SK-N-SH (cell line): ENCODE measurements at regions not wholly inside any gene's neighbourhood (a gene's known extent, or its start where the extent isn't known, plus 50 kb on each side); places are given as distances from the start of the nearest gene placed in this dataset.

Experiments used
- CTCF ChIA-PET: fragments of 300-600, 350-600 bp; formaldehyde crosslinking; extraction: SDS; loops from one replicate; lab custom pipeline; 2021; lab: Yijun Ruan, JAX
- POLR2A ChIA-PET: fragments of 350-600 bp; sonication (Branson Sonifier 250); formaldehyde crosslinking; extraction: SDS; loops from one replicate; lab custom pipeline; 2020; ENCODE audit warnings: antibody characterized with exemption, inconsistent platforms; lab: Yijun Ruan, JAX
- DNase-seq: peaks from one replicate; pipeline ENCODE4 v3.0.0; 2012
- H2AFZ ChIP-seq: fragments of 200-600 bp; sonication (generic); 2 replicates; pipeline ENCODE4 v1.8.1; 2016; ENCODE audit warnings: antibody characterized with exemption, mild to moderate bottlenecking, low read depth
- H3F3A ChIP-seq: fragments of 200-600 bp; sonication (generic); replicated peaks from 2 replicates; pipeline ENCODE3; 2016; ENCODE audit warnings: antibody characterized with exemption, mild to moderate bottlenecking; ENCODE audit not compliant: insufficient read depth
- H3K27ac ChIP-seq, 2 experiments: fragments of 200-500 bp in 1 of 2; fragments of 200-600 bp in 1 of 2; sonication (Bioruptor generic) in 1 of 2; sonication (generic), shearing (Covaris generic) in 1 of 2; 2 replicates each; pipeline versions ENCODE4 v1.5.1 to v1.6.1; 2014 to 2016; ENCODE audit warnings: low read depth in 2 of 2, inconsistent platforms in 1 of 2, low read length in 1 of 2, mild to moderate bottlenecking in 1 of 2, mixed read lengths in 1 of 2
- H3K27me3 ChIP-seq: fragments of 200-600 bp; sonication (generic), shearing (Covaris generic); 2 replicates; pipeline ENCODE4 v1.6.1; 2016; ENCODE audit warnings: mixed run types; ENCODE audit not compliant: insufficient read depth
- H3K36me3 ChIP-seq, 2 experiments: fragments of 200-500 bp in 1 of 2; fragments of 200-600 bp in 1 of 2; sonication (Bioruptor generic) in 1 of 2; sonication (generic) in 1 of 2; replicated peaks in 1 of 2; 2 replicates each; pipeline versions ENCODE3 to v1.5.1; 2014 to 2016; ENCODE audit warnings: low read length in 1 of 2, mild to moderate bottlenecking in 1 of 2; ENCODE audit not compliant: insufficient read depth in 2 of 2, control insufficient read depth in 1 of 2
- H3K4me1 ChIP-seq, 2 experiments: fragments of 200-500 bp in 1 of 2; fragments of 200-600 bp in 1 of 2; sonication (Bioruptor generic) in 1 of 2; sonication (generic), shearing (Covaris generic) in 1 of 2; 2 replicates each; pipeline versions ENCODE4 v1.5.1 to v1.6.1; 2014 to 2016; ENCODE audit warnings: low read depth in 1 of 2, low read length in 1 of 2, mixed run types in 1 of 2; ENCODE audit not compliant: insufficient read depth in 2 of 2, control insufficient read depth in 1 of 2
- H3K4me2 ChIP-seq: fragments of 200-600 bp; sonication (generic), shearing (Covaris generic); 2 replicates; pipeline ENCODE4 v1.6.1; 2017; ENCODE audit warnings: mixed run types
- H3K4me3 ChIP-seq, 2 experiments: fragments of 200-500 bp in 1 of 2; fragments of 200-600 bp in 1 of 2; sonication (Bioruptor generic) in 1 of 2; sonication (generic), shearing (Covaris generic) in 1 of 2; 2 replicates each; pipeline versions ENCODE4 v1.5.1 to v1.8.1; 2014 to 2016; ENCODE audit warnings: low read depth in 2 of 2, inconsistent platforms in 1 of 2, low read length in 1 of 2, mild to moderate bottlenecking in 1 of 2, mixed read lengths in 1 of 2, moderate library complexity in 1 of 2
- H3K79me2 ChIP-seq: fragments of 200-600 bp; sonication (generic); 2 replicates; pipeline ENCODE4 v1.8.1; 2017; ENCODE audit warnings: mild to moderate bottlenecking; ENCODE audit not compliant: insufficient read depth
- H3K9ac ChIP-seq: fragments of 200-600 bp; sonication (generic); 2 replicates; pipeline ENCODE4 v1.6.1; 2017; ENCODE audit warnings: mixed run types
- H3K9me2 ChIP-seq: fragments of 200-600 bp; sonication (generic); 2 replicates; pipeline ENCODE4 v1.6.1; 2017; ENCODE audit warnings: mixed run types
- H3K9me3 ChIP-seq: fragments of 200-600 bp; sonication (generic); 2 replicates; pipeline ENCODE4 v1.6.1; 2017; ENCODE audit warnings: mixed run types, mild to moderate bottlenecking, moderate library complexity
- H4K20me1 ChIP-seq: fragments of 200-600 bp; sonication (generic); 2 replicates; pipeline ENCODE4 v1.6.1; 2017; ENCODE audit warnings: mild to moderate bottlenecking, mixed run types; ENCODE audit not compliant: insufficient read depth
- CHD2 ChIP-seq: fragments of 150-350 bp; IDR thresholded peaks from 2 replicates; pipeline ENCODE4 v1.6.1; 2018; ENCODE audit warnings: low read length; ENCODE audit not compliant: partially characterized antibody
- FOSL2 ChIP-seq: IDR thresholded peaks from 2 replicates; pipeline ENCODE4 v1.4.0; 2012; ENCODE audit warnings: low read depth, mild to moderate bottlenecking, moderate library complexity, borderline replicate concordance
- FOXJ3 ChIP-seq: sonication (generic); formaldehyde crosslinking; IDR thresholded peaks from 2 replicates; pipeline ENCODE4 v1.5.1; 2020; ENCODE audit warnings: mild to moderate bottlenecking, missing genetic modification reagents
- MAX ChIP-seq: IDR thresholded peaks from 2 replicates; pipeline ENCODE4 v1.4.0; 2012; ENCODE audit warnings: low read depth
- PBX3 ChIP-seq: IDR thresholded peaks from 2 replicates; pipeline ENCODE4; 2012
- RAD21 ChIP-seq: IDR thresholded peaks from 2 replicates; pipeline ENCODE4 v1.6.1; 2012; ENCODE audit warnings: mild to moderate bottlenecking, low read length
- RCOR1 ChIP-seq: fragments of 150-350 bp; IDR thresholded peaks from 2 replicates; pipeline ENCODE4 v1.6.1; 2017; ENCODE audit warnings: antibody characterized with exemption, low read length
- REST ChIP-seq: IDR thresholded peaks from 2 replicates; pipeline ENCODE4 v1.6.1; 2012; ENCODE audit warnings: mild to moderate bottlenecking, low read depth, low read length, moderate library complexity
- RFX5 ChIP-seq: IDR thresholded peaks from 2 replicates; pipeline ENCODE4 v1.6.1; 2012; ENCODE audit warnings: mild to moderate bottlenecking, improper control_type of control experiment, low read length
- TAF1 ChIP-seq: IDR thresholded peaks from 2 replicates; pipeline ENCODE4 v1.6.1; 2012; ENCODE audit warnings: low read depth, mild to moderate bottlenecking, low read length, moderate library complexity, borderline replicate concordance
- USF1 ChIP-seq: IDR thresholded peaks from 2 replicates; pipeline ENCODE4 v1.4.0; 2012; ENCODE audit warnings: low read depth, borderline replicate concordance
- USF2 ChIP-seq: fragments of 150-350 bp; IDR thresholded peaks from 2 replicates; pipeline ENCODE4 v1.6.1; 2017; ENCODE audit warnings: antibody characterized with exemption, low read length, low read depth, borderline replicate concordance
- WGBS: methylation state at CpG from one replicate; pipeline ENCODE4 v1.1.6; 2017; ENCODE audit warnings: low lambda C conversion rate; 5-methylcytosine and 5-hydroxymethylcytosine counted together

- no peaks in the 10 kb centered on the region for H4K20me1 ChIP-seq
- no peak overlapping the region for H3K4me2 ChIP-seq
- H3K36me3 ChIP-seq, result no peaks in the 10 kb centered on the region
- DNase-seq, result no peak
- no peaks in the 10 kb centered on the region for H3K79me2 ChIP-seq
- WGBS, result 66% methylated on average over 7 of the region's 9 CpGs
- H3K4me1 ChIP-seq, result peaks cover 0 to 65% of the 10 kb centered on the region in 2 experiments; a peak in 2 of 4 replicates
- H2AFZ ChIP-seq, result no peak overlapping the region
- POLR2A ChIA-PET, result interaction anchor here (1.5 to 2.3 kb wide), 2 partner anchors 26 to 67 kb away, joined by 8 to 13 read pairs; no protein-coding TSS in a partner anchor
- H3F3A ChIP-seq, result no peaks in the 10 kb centered on the region
- no peaks in the 10 kb centered on the region for H3K9me3 ChIP-seq
- no peaks in the 10 kb centered on the region for H3K9me2 ChIP-seq
- peak overlapping the region in 1 of 2 experiments; percentile 95; a peak in 2 of 4 replicates for H3K27ac ChIP-seq
- no peak for TF ChIP-seq REST
- TF ChIP-seq USF1, result no peak
- TF ChIP-seq PBX3, result no peak
- TF ChIP-seq USF2, result no peak
- no peak for TF ChIP-seq FOXJ3 (CRISPR knock-in tag)
- CTCF ChIA-PET, result interaction anchor here (0.8 to 2.0 kb wide), 6 partner anchors 9 to 71 kb away, joined by 3 to 8 read pairs (median 4); partner anchors contain the start of gene FAM222A
- no peak overlapping the region for H3K9ac ChIP-seq
- H3K4me3 ChIP-seq, result no peak overlapping the region
- H3K27me3 ChIP-seq, result no peaks in the 10 kb centered on the region; the same call in 1 of the 2 replicates
Measured at GRCh38 chr12:109648521-109648920, 65.1 kb upstream of the FAM222A start.

- 91% methylated on average over 4 of the region's 4 CpGs for WGBS
- Histone ChIP-seq H3K27ac (no peak overlapping the region), H2AFZ (no peak overlapping the region), H3K9me3 (no peaks in the 10 kb centered on the region), H3K79me2 (no peaks in the 10 kb centered on the region), H3K9me2 (no peaks in the 10 kb centered on the region), H3K27me3 (0 out of 2 replicates have a peak, but pooled peaks cover under 1% of the 10 kb centered on the region), H3K9ac (no peak overlapping the region), H4K20me1 (no peaks in the 10 kb centered on the region), H3K36me3 (no peaks in the 10 kb centered on the region), H3K4me2 (no peak overlapping the region), H3K4me1 (peaks cover 0 to 69% of the 10 kb centered on the region in 2 experiments; a peak in 1 of 4 replicates), H3K4me3 (no peak overlapping the region), H3F3A (no peaks in the 10 kb centered on the region)
- POLR2A ChIA-PET, result interaction anchor here (1.2 kb wide), 1 partner anchor 69 kb away, joined by 4 read pairs; no protein-coding TSS in a partner anchor
- CTCF ChIA-PET, result interaction anchor here (2.2 kb wide), 1 partner anchor 64 kb away, joined by 6 read pairs; no protein-coding TSS in a partner anchor
- TF ChIP-seq RCOR1 (no peak), RFX5 (no peak), CHD2 (no peak), MAX (no peak), RAD21 (no peak), FOXJ3 (CRISPR knock-in tag) (no peak), FOSL2 (no peak), TAF1 (no peak)
- no peak for DNase-seq
Measured at GRCh38 chr12:109650808-109651207, 62.8 kb upstream of the FAM222A start.
